GM23338 (cell line): ENCODE measurements at regions not wholly inside any gene's neighbourhood (a gene's known extent, or its start where the extent isn't known, plus 50 kb on each side); places are given as distances from the start of the nearest gene placed in this dataset.

ENCODE experiments used
- POLR2AphosphoS5 ChIP-seq: IDR thresholded peaks from 2 replicates; pipeline ENCODE4 v1.6.1; 2016; ENCODE audit warnings: antibody characterized with exemption, low read depth
- TF ChIP-seq, protein P1 (sequence below), 2 experiments: fragments of 200-600 bp in 1 of 2; sonication (generic) in 1 of 2; conservative IDR thresholded peaks; 2 replicates each; pipeline versions ENCODE4 v1.5.1 to v1.6.1; 2016 to 2017; ENCODE audit warnings: antibody characterized with exemption in 2 of 2, low read depth in 2 of 2, mild to moderate bottlenecking in 2 of 2, moderate library complexity in 1 of 2

DNA sequence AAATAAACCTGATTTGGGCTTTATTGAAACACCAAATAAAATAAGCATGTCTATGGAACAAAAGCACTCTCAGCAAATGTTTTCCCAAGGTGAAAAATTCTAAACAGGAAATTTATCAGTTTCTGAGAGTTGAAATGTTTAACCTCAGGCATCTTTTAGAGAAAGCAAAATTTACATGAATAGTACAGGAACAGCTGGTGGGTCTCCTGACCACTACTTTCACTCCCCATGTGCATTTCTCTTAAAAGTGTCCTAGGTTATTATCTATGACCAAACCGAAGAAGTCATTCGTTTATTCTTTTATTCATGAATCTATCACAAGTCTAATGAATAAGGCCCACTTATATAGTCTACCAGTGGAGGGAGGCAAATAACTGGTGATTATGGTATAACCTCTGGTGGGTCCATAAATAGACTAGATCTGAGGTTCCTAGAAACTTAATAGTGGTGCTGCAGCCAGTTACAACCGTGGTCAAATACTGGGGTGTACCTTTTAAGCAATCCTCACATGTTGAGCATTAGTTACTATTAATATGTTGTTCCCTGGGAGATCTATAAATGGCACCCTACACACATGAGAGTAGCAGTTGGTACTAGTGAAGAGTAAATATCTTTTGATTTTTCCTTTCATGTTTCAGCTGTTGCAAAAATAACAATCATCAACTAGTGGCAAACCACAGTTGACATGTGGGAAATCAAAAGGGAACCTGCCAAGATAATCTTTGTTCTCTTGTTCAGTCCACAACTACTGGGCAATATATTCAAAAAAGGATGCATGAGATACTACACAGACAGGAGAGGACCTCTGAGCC is 169.3 kb upstream of the STAC start:
- TF ChIP-seq POLR2AphosphoS5, result no peak
- TF ChIP-seq, protein P1, sequence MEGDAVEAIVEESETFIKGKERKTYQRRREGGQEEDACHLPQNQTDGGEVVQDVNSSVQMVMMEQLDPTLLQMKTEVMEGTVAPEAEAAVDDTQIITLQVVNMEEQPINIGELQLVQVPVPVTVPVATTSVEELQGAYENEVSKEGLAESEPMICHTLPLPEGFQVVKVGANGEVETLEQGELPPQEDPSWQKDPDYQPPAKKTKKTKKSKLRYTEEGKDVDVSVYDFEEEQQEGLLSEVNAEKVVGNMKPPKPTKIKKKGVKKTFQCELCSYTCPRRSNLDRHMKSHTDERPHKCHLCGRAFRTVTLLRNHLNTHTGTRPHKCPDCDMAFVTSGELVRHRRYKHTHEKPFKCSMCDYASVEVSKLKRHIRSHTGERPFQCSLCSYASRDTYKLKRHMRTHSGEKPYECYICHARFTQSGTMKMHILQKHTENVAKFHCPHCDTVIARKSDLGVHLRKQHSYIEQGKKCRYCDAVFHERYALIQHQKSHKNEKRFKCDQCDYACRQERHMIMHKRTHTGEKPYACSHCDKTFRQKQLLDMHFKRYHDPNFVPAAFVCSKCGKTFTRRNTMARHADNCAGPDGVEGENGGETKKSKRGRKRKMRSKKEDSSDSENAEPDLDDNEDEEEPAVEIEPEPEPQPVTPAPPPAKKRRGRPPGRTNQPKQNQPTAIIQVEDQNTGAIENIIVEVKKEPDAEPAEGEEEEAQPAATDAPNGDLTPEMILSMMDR (conservative IDR thresholded peaks at IDR 0.05; ENCODE audit: low read depth in 2 of 2), result no peak
